ENCODE measurements at regions not wholly inside any gene's neighbourhood (a gene's known extent, or its start where the extent isn't known, plus 50 kb on each side); places are given as distances from the start of the nearest gene placed in this dataset.

GRCh38 chr3:148234536-148234935, 463.2 kb upstream of the AGTR1 start:
- no peak overlapping the region for H3K4me3 ChIP-seq (ENCODE audit: low read depth, low read length)
- no peak for DNase-seq (ENCODE audit: low read depth)
- no peak for TF ChIP-seq CTCF (IDR thresholded peaks at IDR 0.05; ENCODE audit: low read depth, low read length, missing control alignments)

GRCh38 chr3:148235566-148235965, 462.1 kb upstream of the AGTR1 start:
- no peak for DNase-seq (ENCODE audit: low read depth)
- no peak for TF ChIP-seq CTCF (IDR thresholded peaks at IDR 0.05; ENCODE audit: low read depth, low read length, missing control alignments)
- H3K4me3 ChIP-seq (ENCODE audit: low read depth, low read length): no peak overlapping the region

GRCh38 chr3:148238421-148238821, 459.3 kb upstream of the AGTR1 start:
- no peak for TF ChIP-seq CTCF (IDR thresholded peaks at IDR 0.05; ENCODE audit: low read depth, low read length, missing control alignments)
- no peak for DNase-seq (ENCODE audit: low read depth)
- H3K4me3 ChIP-seq (ENCODE audit: low read depth, low read length): no peak overlapping the region

GRCh38 chr3:148240351-148240750, 457.4 kb upstream of the AGTR1 start:
- no peak for DNase-seq (ENCODE audit: low read depth)
- TF ChIP-seq CTCF (IDR thresholded peaks at IDR 0.05; ENCODE audit: low read depth, low read length, missing control alignments): no peak
- H3K4me3 ChIP-seq (ENCODE audit: low read depth, low read length): no peak overlapping the region

GRCh38 chr3:148243609-148244008, 454.1 kb upstream of the AGTR1 start:
- no peak overlapping the region for H3K4me3 ChIP-seq (ENCODE audit: low read depth, low read length)
- no peak for DNase-seq (ENCODE audit: low read depth)
- TF ChIP-seq CTCF (IDR thresholded peaks at IDR 0.05; ENCODE audit: low read depth, low read length, missing control alignments): no peak

GRCh38 chr3:148246291-148246923, 451.3 kb upstream of the AGTR1 start:
- no peak for DNase-seq (ENCODE audit: low read depth)
- no peak overlapping the region for H3K4me3 ChIP-seq (ENCODE audit: low read depth, low read length)
- no peak for TF ChIP-seq CTCF (IDR thresholded peaks at IDR 0.05; ENCODE audit: low read depth, low read length, missing control alignments)

GRCh38 chr3:148253713-148254112, 444.0 kb upstream of the AGTR1 start:
- no peak for TF ChIP-seq CTCF (IDR thresholded peaks at IDR 0.05; ENCODE audit: low read depth, low read length, missing control alignments)
- H3K4me3 ChIP-seq (ENCODE audit: low read depth, low read length): no peak overlapping the region
- no peak for DNase-seq (ENCODE audit: low read depth)

Measured in GM12864 (cell line).